ENCODE measurements at regions not wholly inside any gene's neighbourhood (a gene's known extent, or its start where the extent isn't known, plus 50 kb on each side); places are given as distances from the start of the nearest gene placed in this dataset.

DNA sequence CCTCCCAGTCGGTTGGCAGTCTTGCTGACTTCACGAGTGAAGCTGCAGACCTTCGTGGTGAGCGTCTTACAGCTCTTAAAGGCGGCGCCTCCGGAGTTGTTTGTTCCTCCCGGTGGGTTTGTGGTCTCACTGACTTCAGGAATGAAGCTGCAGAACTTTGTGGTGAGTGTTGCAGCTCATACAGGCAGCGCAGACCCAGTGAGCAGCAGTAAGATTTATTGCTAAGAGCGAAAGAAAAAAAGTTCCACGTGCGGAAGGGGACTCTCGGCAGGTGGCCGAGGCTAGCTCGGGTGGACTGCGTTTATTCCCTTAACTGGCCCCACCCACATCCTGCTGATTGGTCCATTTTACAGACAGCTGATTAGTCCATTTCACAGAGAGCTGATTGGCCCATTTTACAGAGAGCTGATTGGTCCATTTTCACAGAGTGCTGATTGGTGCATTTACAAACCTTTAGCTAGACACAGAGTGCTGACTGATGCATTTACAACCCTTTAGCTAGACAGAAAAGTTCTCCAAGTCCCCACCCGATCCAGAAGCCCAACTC, 240.3 kb downstream of the LRATD1 start:
- no peak for TF ChIP-seq POLR2AphosphoS5 (IDR thresholded peaks at IDR 0.05; ENCODE audit: low read depth, low read length)
- TF ChIP-seq POLR2A (IDR thresholded peaks at IDR 0.05; ENCODE audit: low read depth, low read length), result no peak
- TF ChIP-seq TAF1 (IDR thresholded peaks at IDR 0.05; ENCODE audit: borderline replicate concordance, low read depth, low read length), result no peak

Data from GM12892 (cell line).